SK-N-MC (cell line): ENCODE measurements at regions not wholly inside any gene's neighbourhood (a gene's known extent, or its start where the extent isn't known, plus 50 kb on each side); places are given as distances from the start of the nearest gene placed in this dataset.

Experiments
- EZH2 ChIP-seq: fragments of 200-600 bp; sonication (generic); IDR thresholded peaks from one replicate; pipeline ENCODE4 v1.6.1; 2017; ENCODE audit warnings: antibody characterized with exemption
- FOXP2 ChIP-seq: optimal IDR thresholded peaks from 2 replicates; pipeline ENCODE3; 2011; ENCODE audit warnings: mild to moderate bottlenecking, moderate library complexity; ENCODE audit not compliant: insufficient read depth; ENCODE audit errors: extremely low read length, control extremely low read depth
- POLR2AphosphoS5 ChIP-seq: IDR thresholded peaks from 2 replicates; pipeline ENCODE4 v1.6.1; 2012; ENCODE audit warnings: mild to moderate bottlenecking, low read depth, low read length, borderline replicate concordance

GRCh38 chr18:32884543-32884942 is 111.7 kb upstream of the KLHL14 start:
- TF ChIP-seq POLR2AphosphoS5 (no peak), EZH2 (no peak), FOXP2 (no peak)
